ENCODE measurements at regions not wholly inside any gene's neighbourhood (a gene's known extent, or its start where the extent isn't known, plus 50 kb on each side); places are given as distances from the start of the nearest gene placed in this dataset.

DNA sequence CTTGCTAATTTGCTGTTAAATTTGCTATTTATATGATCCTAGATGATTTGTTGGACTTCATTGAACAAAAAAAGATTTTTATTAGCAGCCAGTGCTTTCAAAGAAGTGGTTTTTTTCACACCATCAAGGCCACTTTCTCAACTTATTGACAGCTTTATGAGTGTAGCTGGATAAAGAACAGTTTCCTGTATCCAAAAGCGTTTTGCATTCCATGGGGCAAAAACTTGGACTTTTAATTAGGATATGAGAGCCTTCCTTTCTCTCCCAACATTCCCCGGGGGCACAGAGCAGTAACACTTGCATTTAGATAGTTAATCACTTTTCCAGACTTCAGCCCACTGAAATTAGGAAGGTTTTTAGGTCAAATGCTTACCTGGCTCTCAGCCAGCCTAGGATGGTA lies 177.1 kb upstream of the ELAC2 start:
- no peak for DNase-seq (ENCODE audit: low read depth)
- no peaks in the 10 kb centered on the region for H3K4me1 ChIP-seq (ENCODE audit: insufficient read depth, low read length)
- Mint-ChIP-seq H3K4me3 (ENCODE audit: unreplicated experiment) (no peak overlapping the region), H3K27me3 (ENCODE audit: low read depth, unreplicated experiment) (no peaks in the 10 kb centered on the region), H3K36me3 (ENCODE audit: low read depth, unreplicated experiment) (no peaks in the 10 kb centered on the region), H3K9me3 (ENCODE audit: unreplicated experiment) (peaks cover 9% of the 10 kb centered on the region), H3K27ac (ENCODE audit: unreplicated experiment) (no peak overlapping the region), H3K4me1 (ENCODE audit: low read depth, unreplicated experiment) (peaks cover 4% of the 10 kb centered on the region)
- no peak overlapping the region for H3K27ac ChIP-seq (ENCODE audit: low read depth, low read length)
- H3K9me3 ChIP-seq (ENCODE audit: insufficient read depth, low read depth, low read length), result no peaks in the 10 kb centered on the region
- H3K9ac ChIP-seq (ENCODE audit: low read length), result no peak overlapping the region
- H2AFZ ChIP-seq (ENCODE audit: low read depth, low read length), result no peak overlapping the region
- H3K36me3 ChIP-seq (ENCODE audit: insufficient read depth, low read length), result no peaks in the 10 kb centered on the region
- no peak for TF ChIP-seq EZH2 (IDR thresholded peaks at IDR 0.05; ENCODE audit: insufficient read depth, low read length)
- TF ChIP-seq, protein P1, sequence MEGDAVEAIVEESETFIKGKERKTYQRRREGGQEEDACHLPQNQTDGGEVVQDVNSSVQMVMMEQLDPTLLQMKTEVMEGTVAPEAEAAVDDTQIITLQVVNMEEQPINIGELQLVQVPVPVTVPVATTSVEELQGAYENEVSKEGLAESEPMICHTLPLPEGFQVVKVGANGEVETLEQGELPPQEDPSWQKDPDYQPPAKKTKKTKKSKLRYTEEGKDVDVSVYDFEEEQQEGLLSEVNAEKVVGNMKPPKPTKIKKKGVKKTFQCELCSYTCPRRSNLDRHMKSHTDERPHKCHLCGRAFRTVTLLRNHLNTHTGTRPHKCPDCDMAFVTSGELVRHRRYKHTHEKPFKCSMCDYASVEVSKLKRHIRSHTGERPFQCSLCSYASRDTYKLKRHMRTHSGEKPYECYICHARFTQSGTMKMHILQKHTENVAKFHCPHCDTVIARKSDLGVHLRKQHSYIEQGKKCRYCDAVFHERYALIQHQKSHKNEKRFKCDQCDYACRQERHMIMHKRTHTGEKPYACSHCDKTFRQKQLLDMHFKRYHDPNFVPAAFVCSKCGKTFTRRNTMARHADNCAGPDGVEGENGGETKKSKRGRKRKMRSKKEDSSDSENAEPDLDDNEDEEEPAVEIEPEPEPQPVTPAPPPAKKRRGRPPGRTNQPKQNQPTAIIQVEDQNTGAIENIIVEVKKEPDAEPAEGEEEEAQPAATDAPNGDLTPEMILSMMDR (IDR thresholded peaks at IDR 0.05; ENCODE audit: insufficient read depth, low read depth, low read length), result no peak
- peaks cover 2% of the 10 kb centered on the region for H3K27me3 ChIP-seq (ENCODE audit: insufficient read depth, low read length)
- H3K79me2 ChIP-seq (ENCODE audit: insufficient read depth, low read length), result no peaks in the 10 kb centered on the region
- no peak overlapping the region for H3K4me2 ChIP-seq (ENCODE audit: low read length)
- H4K20me1 ChIP-seq (ENCODE audit: insufficient read depth, low read length), result no peaks in the 10 kb centered on the region
- H3K4me3 ChIP-seq (ENCODE audit: insufficient read depth, low read depth, low read length), result no peak overlapping the region
- no peak for FAIRE-seq

DNA sequence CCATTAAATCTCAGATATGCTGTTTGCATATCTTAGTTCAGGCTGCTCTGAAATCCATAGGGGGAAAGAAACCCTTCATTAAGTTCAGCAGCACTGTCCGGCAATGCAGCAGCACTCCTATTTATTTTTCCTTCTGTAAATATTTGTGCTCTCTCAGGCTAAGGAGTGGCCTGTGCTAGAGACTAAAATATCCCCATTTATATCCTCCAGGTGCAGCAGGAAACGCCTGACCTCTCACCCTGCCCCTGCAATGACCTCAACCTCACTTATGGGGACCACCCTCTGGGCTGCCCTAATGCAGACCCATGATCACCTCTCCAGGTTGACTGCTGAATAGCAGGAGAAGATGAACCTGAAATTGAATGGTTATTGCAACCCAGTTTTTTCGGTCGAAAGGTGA lies 165.0 kb upstream of the ELAC2 start:
- Mint-ChIP-seq H3K27me3 (ENCODE audit: low read depth, unreplicated experiment) (no peaks in the 10 kb centered on the region), H3K4me3 (ENCODE audit: unreplicated experiment) (no peak overlapping the region)
- no peak for DNase-seq (ENCODE audit: low read depth)

DNA sequence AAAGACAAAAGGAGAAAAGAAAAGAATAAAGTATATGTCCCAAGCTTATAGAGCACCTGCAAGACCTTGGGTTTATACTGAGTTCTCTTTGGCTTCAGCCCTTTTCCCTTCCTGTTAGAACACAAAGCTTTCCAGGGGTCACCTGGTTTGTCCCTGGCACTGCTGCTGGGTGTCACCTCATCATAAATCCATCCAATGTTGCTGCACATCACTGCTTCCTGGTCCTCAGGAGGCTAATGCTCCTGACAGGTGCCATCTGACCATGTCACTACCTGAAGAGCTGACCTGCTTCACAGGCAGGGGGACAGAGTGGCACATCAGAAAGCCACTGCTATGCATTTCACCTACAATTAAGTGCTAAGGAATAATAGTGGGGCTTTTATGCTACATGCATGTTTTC lies 164.6 kb upstream of the ELAC2 start:
- no peak overlapping the region for H2AFZ ChIP-seq (ENCODE audit: low read depth, low read length)
- H3K27ac ChIP-seq (ENCODE audit: low read depth, low read length), result no peak overlapping the region
- no peak for FAIRE-seq
- no peaks in the 10 kb centered on the region for H3K27me3 ChIP-seq (ENCODE audit: insufficient read depth, low read length)
- no peak overlapping the region for H3K27ac Mint-ChIP-seq (ENCODE audit: unreplicated experiment)
- H3K79me2 ChIP-seq (ENCODE audit: insufficient read depth, low read length), result no peaks in the 10 kb centered on the region
- no peak for DNase-seq (ENCODE audit: low read depth)
- H3K4me3 Mint-ChIP-seq (ENCODE audit: unreplicated experiment), result no peak overlapping the region
- no peaks in the 10 kb centered on the region for H3K4me1 ChIP-seq (ENCODE audit: insufficient read depth, low read length)
- H3K27me3 Mint-ChIP-seq (ENCODE audit: low read depth, unreplicated experiment), result no peaks in the 10 kb centered on the region
- H3K9me3 ChIP-seq (ENCODE audit: insufficient read depth, low read depth, low read length), result no peaks in the 10 kb centered on the region
- no peak overlapping the region for H3K9ac ChIP-seq (ENCODE audit: low read length)
- H4K20me1 ChIP-seq (ENCODE audit: insufficient read depth, low read length), result no peaks in the 10 kb centered on the region
- H3K36me3 ChIP-seq (ENCODE audit: insufficient read depth, low read length), result no peaks in the 10 kb centered on the region
- TF ChIP-seq, protein P1 (IDR thresholded peaks at IDR 0.05; ENCODE audit: insufficient read depth, low read depth, low read length), result no peak
- TF ChIP-seq EZH2 (IDR thresholded peaks at IDR 0.05; ENCODE audit: insufficient read depth, low read length), result no peak
- H3K4me2 ChIP-seq (ENCODE audit: low read length), result no peak overlapping the region
- no peaks in the 10 kb centered on the region for H3K4me1 Mint-ChIP-seq (ENCODE audit: low read depth, unreplicated experiment)
- H3K4me3 ChIP-seq (ENCODE audit: insufficient read depth, low read depth, low read length), result no peak overlapping the region
- no peaks in the 10 kb centered on the region for H3K36me3 Mint-ChIP-seq (ENCODE audit: low read depth, unreplicated experiment)
- H3K9me3 Mint-ChIP-seq (ENCODE audit: unreplicated experiment), result no peaks in the 10 kb centered on the region

More for the DNA sequence above, 165.0 kb upstream of the ELAC2 start:
- Histone ChIP-seq H3K79me2 (ENCODE audit: insufficient read depth, low read length) (no peaks in the 10 kb centered on the region), H3K9ac (ENCODE audit: low read length) (no peak overlapping the region), H4K20me1 (ENCODE audit: insufficient read depth, low read length) (no peaks in the 10 kb centered on the region), H3K36me3 (ENCODE audit: insufficient read depth, low read length) (no peaks in the 10 kb centered on the region), H2AFZ (ENCODE audit: low read depth, low read length) (no peak overlapping the region), H3K4me2 (ENCODE audit: low read length) (no peak overlapping the region), H3K9me3 (ENCODE audit: insufficient read depth, low read depth, low read length) (no peaks in the 10 kb centered on the region), H3K4me1 (ENCODE audit: insufficient read depth, low read length) (no peaks in the 10 kb centered on the region), H3K4me3 (ENCODE audit: insufficient read depth, low read depth, low read length) (no peak overlapping the region), H3K27ac (ENCODE audit: low read depth, low read length) (no peak overlapping the region), H3K27me3 (ENCODE audit: insufficient read depth, low read length) (no peaks in the 10 kb centered on the region)
- no peak overlapping the region for H3K27ac Mint-ChIP-seq (ENCODE audit: unreplicated experiment)
- FAIRE-seq, result no peak
- H3K36me3 Mint-ChIP-seq (ENCODE audit: low read depth, unreplicated experiment), result no peaks in the 10 kb centered on the region
- H3K9me3 Mint-ChIP-seq (ENCODE audit: unreplicated experiment), result no peaks in the 10 kb centered on the region
- TF ChIP-seq, protein P1 (IDR thresholded peaks at IDR 0.05; ENCODE audit: insufficient read depth, low read depth, low read length), result no peak
- no peak for TF ChIP-seq EZH2 (IDR thresholded peaks at IDR 0.05; ENCODE audit: insufficient read depth, low read length)
- no peaks in the 10 kb centered on the region for H3K4me1 Mint-ChIP-seq (ENCODE audit: low read depth, unreplicated experiment)

Measured in astrocyte (in vitro differentiated cells and primary cell).